HCT116 (cell line): ENCODE measurements at regions not wholly inside any gene's neighbourhood (a gene's known extent, or its start where the extent isn't known, plus 50 kb on each side); places are given as distances from the start of the nearest gene placed in this dataset.

Experiments
- ATAC-seq: fragments of 200-7000 bp; cut with Tn5 transposase; 2 replicates; pipeline ENCODE4 v1.9.1; 2020; ENCODE audit warnings: mild to moderate bottlenecking, moderate library complexity
- BruUV-seq: library from RNA; stranded (reverse); fragments of 400-500 nt; replicated peaks from 2 replicates; lab custom pipeline; 2021; lab: Mats Ljungman, UMichigan
- CTCF ChIA-PET: fragments of 300-600 bp; sonication (Branson Sonifier 250); formaldehyde crosslinking; loops from one replicate; lab custom pipeline; 2021; ENCODE audit warnings: antibody characterized with exemption; lab: Charles Lee
- POLR2A ChIA-PET: fragments of 300-600, 350-600 bp; sonication (Branson Sonifier 250); formaldehyde crosslinking; loops from one replicate; lab custom pipeline; 2021; ENCODE audit warnings: antibody characterized with exemption; lab: Charles Lee
- RAD21 ChIA-PET, 2 experiments: fragments of 300-600 bp; sonication (Branson Sonifier 250); formaldehyde crosslinking; loops; one replicate each; lab custom pipeline; 2023; ENCODE audit warnings: low total read pairs in 2 of 2; ENCODE audit not compliant: uncharacterized antibody in 2 of 2, unreplicated experiment in 2 of 2, low non-redundant PET in 1 of 2; lab: Charles Lee
- DNase-seq: peaks from one replicate; pipeline ENCODE4 v3.0.0-alpha.2; 2010; ENCODE audit warnings: low read depth, low spot score
- H2AFZ ChIP-seq: fragments of 200-600 bp; shearing (Covaris generic), sonication (generic); 2 replicates; pipeline ENCODE4 v1.6.1; 2017; ENCODE audit warnings: low read depth, mixed run types, mixed read lengths, antibody characterized with exemption, low read length; ENCODE audit not compliant: poor library complexity, severe bottlenecking
- H3K27ac ChIP-seq: 2 replicates; pipeline ENCODE4 v1.5.1; 2012; ENCODE audit warnings: low read depth, low read length
- H3K27me3 ChIP-seq: fragments of 200-600 bp; sonication (generic); 2 replicates; pipeline ENCODE4 v1.6.1; 2016; ENCODE audit warnings: mixed run types, low read length, mixed read lengths; ENCODE audit not compliant: insufficient read depth
- H3K36me3 ChIP-seq, 2 experiments: fragments of 200-500 bp in 1 of 2; fragments of 200-600 bp in 1 of 2; sonication (Bioruptor generic) in 1 of 2; sonication (generic) in 1 of 2; 2 replicates each; pipeline versions ENCODE4 v1.5.1 to v1.6.1; 2014 to 2016; ENCODE audit warnings: low read length in 2 of 2, inconsistent platforms in 1 of 2, mixed read lengths in 1 of 2, mixed run types in 1 of 2; ENCODE audit not compliant: insufficient read depth in 2 of 2, control insufficient read depth in 1 of 2
- H3K4me1 ChIP-seq, 2 experiments: fragments of 200-600 bp in 1 of 2; sonication (generic) in 1 of 2; 2 replicates each; pipeline versions ENCODE4 v1.5.1 to v1.6.1; 2012 to 2017; ENCODE audit warnings: low read length in 2 of 2, inconsistent platforms in 1 of 2, mild to moderate bottlenecking in 1 of 2, mixed read lengths in 1 of 2, mixed run types in 1 of 2, moderate library complexity in 1 of 2; ENCODE audit not compliant: insufficient read depth in 2 of 2, control insufficient read depth in 1 of 2
- H3K4me2 ChIP-seq: fragments of 200-600 bp; sonication (generic); 2 replicates; pipeline ENCODE4 v1.6.1; 2017; ENCODE audit warnings: mixed run types, low read length, mixed read lengths
- H3K4me3 ChIP-seq, 2 experiments: fragments of 200-600 bp in 1 of 2; sonication (generic) in 1 of 2; replicated peaks in 1 of 2; 2 replicates each; pipeline ENCODE4 v1.5.1; 2011 to 2016; ENCODE audit warnings: low read length in 2 of 2, control low read depth in 1 of 2, low read depth in 1 of 2, mild to moderate bottlenecking in 1 of 2, mixed read lengths in 1 of 2, mixed run types in 1 of 2
- H3K79me2 ChIP-seq: fragments of 200-600 bp; sonication (generic); 2 replicates; pipeline ENCODE4 v1.6.1; 2017; ENCODE audit warnings: mild to moderate bottlenecking, mixed run types, low read length, moderate library complexity, mixed read lengths; ENCODE audit not compliant: insufficient read depth
- H3K9ac ChIP-seq: fragments of 200-600 bp; sonication (generic); 2 replicates; pipeline ENCODE4 v1.6.1; 2016; ENCODE audit warnings: low read length, mixed read lengths
- H3K9me2 ChIP-seq: fragments of 200-600 bp; sonication (generic), shearing (Covaris generic); 2 replicates; pipeline ENCODE4 v1.6.1; 2017; ENCODE audit warnings: mixed run types, mild to moderate bottlenecking, moderate library complexity; ENCODE audit not compliant: insufficient read depth
- H3K9me3 ChIP-seq, 2 experiments: fragments of 200-500 bp in 1 of 2; fragments of 200-600 bp in 1 of 2; sonication (Bioruptor generic) in 1 of 2; sonication (generic) in 1 of 2; 2 replicates each; pipeline ENCODE4 v1.6.1; 2014 to 2017; ENCODE audit warnings: low read length in 2 of 2, mixed read lengths in 2 of 2, inconsistent platforms in 1 of 2, low read depth in 1 of 2, mild to moderate bottlenecking in 1 of 2, mixed run types in 1 of 2, moderate library complexity in 1 of 2; ENCODE audit not compliant: control insufficient read depth in 1 of 2, insufficient read depth in 1 of 2
- H4K20me1 ChIP-seq: fragments of 200-600 bp; sonication (generic), shearing (Covaris generic); 2 replicates; pipeline ENCODE4 v1.6.1; 2017; ENCODE audit warnings: mixed run types, mild to moderate bottlenecking, moderate library complexity; ENCODE audit not compliant: insufficient read depth
- ATF3 ChIP-seq: IDR thresholded peaks from 2 replicates; pipeline ENCODE4 v1.6.1; 2012
- CBX3 ChIP-seq: IDR thresholded peaks from 2 replicates; pipeline ENCODE4 v1.6.1; 2012; ENCODE audit warnings: low read depth
- EGR1 ChIP-seq: IDR thresholded peaks from 2 replicates; pipeline ENCODE4 v1.6.1; 2012; ENCODE audit warnings: low read depth
- ELF1 ChIP-seq: IDR thresholded peaks from 2 replicates; pipeline ENCODE4 v1.6.1; 2012; ENCODE audit warnings: low read depth, borderline replicate concordance
- EZH2 ChIP-seq: fragments of 200-600 bp; sonication (generic); IDR thresholded peaks from 2 replicates; pipeline ENCODE4 v1.6.1; 2017; ENCODE audit warnings: antibody characterized with exemption, mixed run types
- FOSL1 ChIP-seq: IDR thresholded peaks from 2 replicates; pipeline ENCODE4 v1.6.1; 2012; ENCODE audit warnings: low read depth
- POLR2A ChIP-seq: IDR thresholded peaks from 2 replicates; pipeline ENCODE4 v1.7.0; 2011; ENCODE audit warnings: borderline replicate concordance; ENCODE audit not compliant: insufficient read depth, insufficient read length; ENCODE audit errors: extremely low read depth
- POLR2AphosphoS5 ChIP-seq: IDR thresholded peaks from 2 replicates; pipeline ENCODE4 v1.6.1; 2011; ENCODE audit warnings: mild to moderate bottlenecking, low read depth, low read length, moderate library complexity
- RAD21 ChIP-seq: IDR thresholded peaks from 2 replicates; pipeline ENCODE4 v1.6.1; 2012; ENCODE audit warnings: low read depth, mild to moderate bottlenecking
- REST ChIP-seq: IDR thresholded peaks from 2 replicates; pipeline ENCODE4 v1.6.1; 2012; ENCODE audit warnings: low read depth
- SIN3A ChIP-seq: IDR thresholded peaks from 2 replicates; pipeline ENCODE4 v1.6.1; 2012; ENCODE audit warnings: low read depth
- SP1 ChIP-seq: IDR thresholded peaks from 2 replicates; pipeline ENCODE4 v1.6.1; 2012; ENCODE audit warnings: low read depth
- TCF7L2 ChIP-seq: IDR thresholded peaks from 2 replicates; pipeline ENCODE4 v1.7.0; 2011; ENCODE audit warnings: borderline replicate concordance, inconsistent platforms; ENCODE audit not compliant: insufficient read depth, insufficient read length; ENCODE audit errors: extremely low read depth
- YY1 ChIP-seq: IDR thresholded peaks from 2 replicates; pipeline ENCODE4 v1.6.1; 2011; ENCODE audit warnings: low read length, low read depth, moderate library complexity, mild to moderate bottlenecking; ENCODE audit not compliant: insufficient replicate concordance; ENCODE audit errors: extremely low read depth
- ZFX ChIP-seq: fragments of 450-650 bp; IDR thresholded peaks from 2 replicates; pipeline ENCODE4 v1.6.1; 2017
- ZNF274 ChIP-seq: fragments of 200-500 bp; sonication (Bioruptor generic); IDR thresholded peaks from 2 replicates; pipeline ENCODE4 v1.6.1; 2014; ENCODE audit warnings: mild to moderate bottlenecking, low read depth, low read length, inconsistent platforms
- intact Hi-C: fragments of 100-400 bp; cut with micrococcal nuclease; formaldehyde crosslinking; loops from 2 replicates; pipeline ENCODE4 v1.10.0; 2022

GRCh38 chr16:87186876-87187533 lies 130.2 kb downstream of the C16orf95 start:
- DNase-seq (no peak), ATAC-seq (no peak)
- TF ChIP-seq EGR1 (no peak), RAD21 (no peak), CBX3 (no peak)
- RAD21 ChIA-PET = no interaction called here
- CTCF ChIA-PET = interaction anchor here (1.3 kb wide), 1 partner anchor 16 kb away, joined by 3 read pairs; no protein-coding TSS in a partner anchor
- intact Hi-C loops = no loop called here
- no TSS peak for BruUV-seq
- Histone ChIP-seq H3K36me3 (no peaks in the 10 kb centered on the region), H3K79me2 (no peaks in the 10 kb centered on the region), H3K9ac (no peak overlapping the region), H3K27me3 (no peaks in the 10 kb centered on the region), H3K9me3 (peaks cover 0 to 15% of the 10 kb centered on the region in 2 experiments; a peak in 1 of 4 replicates), H4K20me1 (no peaks in the 10 kb centered on the region), H3K4me2 (no peak overlapping the region), H3K9me2 (no peaks in the 10 kb centered on the region), H2AFZ (no peak overlapping the region), H3K4me3 (no peak overlapping the region), H3K4me1 (no peaks in the 10 kb centered on the region), H3K27ac (no peak overlapping the region)
- POLR2A ChIA-PET = no interaction called here

- Histone ChIP-seq H2AFZ (no peak overlapping the region), H3K9ac (no peak overlapping the region), H3K79me2 (no peaks in the 10 kb centered on the region), H3K9me2 (no peaks in the 10 kb centered on the region), H3K4me2 (no peak overlapping the region), H3K27ac (0 out of 2 replicates have a peak overlapping the region, but pooled peaks have one; percentile 14), H3K4me1 (no peaks in the 10 kb centered on the region), H3K36me3 (no peaks in the 10 kb centered on the region), H3K4me3 (no peak overlapping the region), H3K9me3 (peaks cover 0 to 15% of the 10 kb centered on the region in 2 experiments; a peak in 1 of 4 replicates), H3K27me3 (no peaks in the 10 kb centered on the region), H4K20me1 (no peaks in the 10 kb centered on the region)
- intact Hi-C loops = no loop called here
- RAD21 ChIA-PET = no interaction called here
- CTCF ChIA-PET = no interaction called here
- POLR2A ChIA-PET = no interaction called here
- ATAC-seq (no peak), DNase-seq (no peak)
- no TSS peak for BruUV-seq
- no peak for TF ChIP-seq POLR2A
- TF ChIP-seq EZH2 = no peak
- TF ChIP-seq REST = no peak
- TF ChIP-seq POLR2AphosphoS5 = no peak
- TF ChIP-seq SIN3A = no peak
- TF ChIP-seq ZNF274 = no peak
- TF ChIP-seq FOSL1 = no peak
- no peak for TF ChIP-seq YY1
- no peak for TF ChIP-seq ATF3
- TF ChIP-seq SP1 = no peak
- TF ChIP-seq TCF7L2 = no peak
- no peak for TF ChIP-seq EGR1
- TF ChIP-seq ZFX = no peak
- TF ChIP-seq ELF1 = no peak
Observed at GRCh38 chr16:87188104-87188503, 129.1 kb downstream of the C16orf95 start.
